C4-2B (cell line): ENCODE measurements at regions not wholly inside any gene's neighbourhood (a gene's known extent, or its start where the extent isn't known, plus 50 kb on each side); places are given as distances from the start of the nearest gene placed in this dataset.

ENCODE experiments used
- H3K27ac ChIP-seq: fragments of 450-650 bp; 2 replicates; pipeline ENCODE4 v1.5.1; 2017
- ZFX ChIP-seq: fragments of 450-650 bp; IDR thresholded peaks from 2 replicates; pipeline ENCODE4 v1.6.1; 2017
- TF ChIP-seq, protein P1 (sequence below): fragments of 450-650 bp; conservative IDR thresholded peaks from 2 replicates; pipeline ENCODE4 v1.5.1; 2017; ENCODE audit warnings: mild to moderate bottlenecking

DNA sequence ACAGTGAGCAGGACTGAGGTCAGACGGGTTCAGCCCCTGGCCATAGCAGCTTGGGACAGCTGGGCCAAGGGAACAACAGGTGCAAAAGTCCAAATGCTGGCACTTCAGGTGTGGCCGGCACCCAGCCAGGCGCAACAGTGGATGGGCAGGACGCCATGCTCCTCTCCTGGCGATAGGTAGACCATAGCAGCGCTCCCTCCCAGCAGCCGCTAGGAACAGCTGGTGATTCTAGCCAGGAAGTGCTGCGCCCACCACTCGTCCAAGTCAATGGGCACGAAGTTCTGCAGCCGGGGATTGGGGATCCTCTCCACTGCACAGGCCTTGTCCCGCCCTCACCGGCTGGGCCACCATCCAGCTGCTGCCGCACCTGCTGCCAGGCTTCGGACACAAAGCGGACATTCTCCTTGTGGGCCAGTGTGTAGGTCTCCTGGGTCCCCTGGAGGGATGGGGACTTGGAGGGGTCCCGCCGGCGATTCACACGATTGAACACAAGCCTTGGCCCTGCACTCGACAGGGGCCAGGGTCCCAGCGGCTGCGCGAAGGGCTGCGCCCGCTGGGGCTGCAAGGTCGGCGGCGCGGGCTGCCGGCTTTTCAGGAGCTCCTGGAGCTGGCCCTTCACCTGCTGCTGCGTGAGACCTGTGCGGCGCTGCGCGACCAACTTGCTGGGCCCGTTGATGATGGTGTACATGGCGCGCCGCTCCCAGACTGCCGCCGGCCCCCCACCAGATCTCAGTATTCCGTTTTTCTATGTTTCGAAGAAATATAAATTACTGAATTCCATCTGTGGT is 227.5 kb upstream of the STK26 start:
- TF ChIP-seq, protein P1, sequence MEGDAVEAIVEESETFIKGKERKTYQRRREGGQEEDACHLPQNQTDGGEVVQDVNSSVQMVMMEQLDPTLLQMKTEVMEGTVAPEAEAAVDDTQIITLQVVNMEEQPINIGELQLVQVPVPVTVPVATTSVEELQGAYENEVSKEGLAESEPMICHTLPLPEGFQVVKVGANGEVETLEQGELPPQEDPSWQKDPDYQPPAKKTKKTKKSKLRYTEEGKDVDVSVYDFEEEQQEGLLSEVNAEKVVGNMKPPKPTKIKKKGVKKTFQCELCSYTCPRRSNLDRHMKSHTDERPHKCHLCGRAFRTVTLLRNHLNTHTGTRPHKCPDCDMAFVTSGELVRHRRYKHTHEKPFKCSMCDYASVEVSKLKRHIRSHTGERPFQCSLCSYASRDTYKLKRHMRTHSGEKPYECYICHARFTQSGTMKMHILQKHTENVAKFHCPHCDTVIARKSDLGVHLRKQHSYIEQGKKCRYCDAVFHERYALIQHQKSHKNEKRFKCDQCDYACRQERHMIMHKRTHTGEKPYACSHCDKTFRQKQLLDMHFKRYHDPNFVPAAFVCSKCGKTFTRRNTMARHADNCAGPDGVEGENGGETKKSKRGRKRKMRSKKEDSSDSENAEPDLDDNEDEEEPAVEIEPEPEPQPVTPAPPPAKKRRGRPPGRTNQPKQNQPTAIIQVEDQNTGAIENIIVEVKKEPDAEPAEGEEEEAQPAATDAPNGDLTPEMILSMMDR = no peak
- TF ChIP-seq ZFX = no peak

DNA sequence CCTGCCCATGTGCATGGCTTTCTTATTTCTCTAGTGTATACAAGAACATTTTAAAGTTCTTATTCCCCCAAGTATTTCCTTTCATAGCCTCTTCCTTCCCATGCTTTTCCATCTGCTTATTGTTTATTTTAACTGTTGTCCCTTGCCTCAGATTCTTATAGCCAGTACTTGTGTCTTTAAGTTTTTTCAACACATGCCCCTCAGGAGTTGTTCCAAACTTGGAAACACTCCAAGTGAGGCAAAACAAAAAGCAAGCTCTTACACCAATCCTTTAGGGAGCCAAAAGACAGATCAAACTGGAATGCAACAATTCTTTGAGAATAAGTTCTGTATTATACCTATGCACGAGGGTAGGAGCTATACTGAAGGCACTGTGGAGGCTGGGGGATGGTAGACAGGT is 222.0 kb upstream of the STK26 start:
- TF ChIP-seq ZFX = no peak
- TF ChIP-seq, protein P1 = no peak
- no peak overlapping the region for H3K27ac ChIP-seq

More for the DNA sequence above, 227.5 kb upstream of the STK26 start:
- H3K27ac ChIP-seq = no peak overlapping the region

DNA sequence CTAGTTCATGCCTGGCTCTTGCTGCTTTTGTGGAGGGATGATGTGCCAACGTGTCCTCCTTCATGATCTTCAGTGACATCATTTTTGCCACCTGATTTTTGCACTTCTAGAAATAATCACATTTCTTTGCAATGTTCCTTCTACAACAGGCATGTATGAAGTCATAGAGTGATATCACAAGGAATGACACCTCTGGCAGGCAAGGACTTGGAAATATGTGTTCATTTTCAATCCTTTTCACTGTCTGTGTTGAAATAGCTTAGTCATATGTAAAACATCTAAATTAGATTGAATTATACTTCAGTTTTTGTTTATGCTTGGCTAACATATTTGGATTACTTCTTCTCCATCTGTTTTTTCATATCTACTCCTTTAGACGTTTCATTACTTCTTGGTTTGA is 221.2 kb upstream of the STK26 start:
- H3K27ac ChIP-seq = no peak overlapping the region
- TF ChIP-seq ZFX = no peak
- TF ChIP-seq, protein P1 = no peak

DNA sequence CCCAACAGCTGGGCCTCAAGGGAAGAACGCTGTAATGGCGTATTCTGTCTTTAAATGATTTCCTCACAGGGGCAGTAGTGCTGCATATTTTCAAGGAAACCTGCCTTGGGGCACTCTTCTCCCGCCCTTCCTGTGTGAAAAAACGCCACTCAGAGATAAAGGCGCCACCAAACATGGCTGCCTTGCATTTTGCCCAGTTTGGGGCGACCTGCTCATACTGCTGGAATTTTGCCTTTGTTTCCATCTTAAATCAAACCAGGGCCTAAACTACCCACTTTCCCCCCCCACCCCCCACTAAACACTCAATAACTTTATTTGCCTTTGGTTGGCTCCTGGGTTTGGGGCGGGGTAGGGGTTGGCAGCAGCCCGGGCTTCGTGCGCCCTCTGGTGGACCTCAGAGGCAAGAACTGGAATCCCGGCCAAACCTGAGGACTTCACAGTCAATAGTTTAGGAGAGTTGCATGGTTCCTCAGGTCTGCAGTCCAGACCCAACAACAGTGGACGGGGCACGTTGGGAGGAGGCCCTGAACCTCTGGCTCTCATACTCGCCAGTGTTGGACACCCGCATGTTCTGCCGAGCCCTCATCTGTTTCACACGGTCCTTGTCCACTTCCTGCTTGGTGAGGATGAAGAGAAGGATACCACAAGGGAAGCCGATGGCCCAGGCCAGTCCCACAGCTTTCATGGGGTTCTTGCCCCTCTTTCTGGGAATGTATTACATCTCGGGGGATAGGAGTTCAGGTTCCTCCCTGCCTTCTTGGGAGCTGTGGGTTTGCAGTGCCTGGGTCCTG is 220.1 kb upstream of the STK26 start:
- TF ChIP-seq, protein P1 = peak; percentile 63
- no peak for TF ChIP-seq ZFX
- H3K27ac ChIP-seq = no peak overlapping the region

DNA sequence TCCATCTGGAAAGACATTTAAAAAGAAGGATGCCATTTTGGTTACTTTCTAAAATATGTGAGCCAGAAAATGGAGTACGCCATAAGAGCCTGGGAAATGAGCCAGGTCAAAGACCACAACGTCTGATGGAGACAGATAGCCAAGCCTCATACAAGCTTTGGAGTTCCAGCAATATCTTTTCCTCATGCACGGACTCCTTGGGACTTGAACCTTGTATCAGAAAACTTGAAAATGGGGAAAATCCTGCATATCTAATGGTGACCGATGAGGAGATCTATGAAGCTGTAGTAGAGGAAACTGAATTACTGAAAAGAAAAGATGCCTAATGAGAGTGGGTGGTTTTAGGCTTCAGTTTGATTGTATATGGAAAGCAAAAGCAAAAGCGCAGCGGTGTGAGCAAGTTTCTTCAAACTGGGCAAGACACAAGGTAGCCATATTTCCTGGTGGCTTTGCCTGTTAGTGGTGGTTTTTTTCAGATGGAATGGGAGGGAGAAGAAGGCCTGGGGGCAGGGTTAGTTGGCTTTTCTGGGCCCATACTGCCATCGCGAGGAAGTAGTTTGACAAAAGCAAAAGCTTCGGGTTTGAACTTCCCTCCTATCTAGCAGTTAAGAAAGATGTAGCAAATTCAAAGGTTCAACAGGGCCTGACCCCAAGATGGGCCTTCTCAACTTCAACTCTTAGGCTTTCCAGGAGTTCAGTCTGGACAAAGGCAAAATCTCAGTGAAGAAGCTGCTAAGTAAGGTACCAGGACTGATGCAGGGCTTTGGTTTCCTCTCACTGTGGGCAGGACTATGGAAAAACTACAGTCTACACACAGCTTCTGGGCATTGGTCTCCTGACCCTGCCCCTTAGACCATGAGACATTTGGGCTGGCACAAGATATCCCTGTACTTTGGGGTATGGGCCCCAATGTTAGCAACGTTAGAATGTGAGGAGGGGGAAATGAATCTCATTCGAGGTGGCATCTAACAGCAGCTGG is 210.0 kb upstream of the STK26 start:
- TF ChIP-seq, protein P1 = no peak
- no peak for TF ChIP-seq ZFX
- no peak overlapping the region for H3K27ac ChIP-seq

DNA sequence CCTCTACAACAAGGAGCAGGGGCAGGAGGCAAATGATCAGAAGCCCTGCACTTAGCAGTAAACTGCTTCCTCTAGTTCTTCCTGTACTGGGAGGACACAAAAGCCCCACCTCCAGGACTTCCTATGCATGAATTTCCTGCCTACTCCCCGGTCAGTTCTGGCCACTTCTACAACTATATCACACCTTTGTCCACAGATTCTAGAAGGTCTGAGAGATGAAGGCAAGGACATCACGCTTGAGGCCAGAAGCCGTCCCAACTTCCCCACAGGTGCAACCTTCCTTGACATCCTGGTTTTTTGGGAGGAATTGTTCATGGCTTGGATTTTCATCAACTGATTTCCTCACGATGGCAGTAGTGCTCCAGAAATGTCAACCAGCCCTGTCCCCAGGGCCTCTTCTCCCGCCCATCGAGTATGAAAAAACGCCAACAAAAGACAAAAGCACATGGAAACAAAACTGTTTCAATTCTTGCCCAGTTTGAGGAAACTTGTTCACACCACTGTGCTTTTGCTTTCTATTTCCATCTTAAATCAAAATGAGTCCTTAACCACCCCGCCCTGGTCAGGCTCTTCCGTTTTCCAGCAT is 206.5 kb upstream of the STK26 start:
- H3K27ac ChIP-seq = no peak overlapping the region
- no peak for TF ChIP-seq ZFX
- TF ChIP-seq, protein P1 = peak; percentile 29
